Gastrocnemius medialis (tissue), 4 donors: ENCODE measurements at regions not wholly inside any gene's neighbourhood (a gene's known extent, or its start where the extent isn't known, plus 50 kb on each side); places are given as distances from the start of the nearest gene placed in this dataset.

Experiments
- POLR2A ChIP-seq, 2 donors: fragments of 450-650 bp; IDR thresholded peaks; one replicate each; pipeline ENCODE4 v1.6.1; 2017; ENCODE audit warnings: antibody characterized with exemption in 2 of 2, mild to moderate bottlenecking in 2 of 2, moderate library complexity in 2 of 2
- TF ChIP-seq, protein P1 (sequence below), 5 experiments: fragments of 450-650 bp in 3 of 5; fragments of 200-600 bp in 2 of 5; sonication (generic) in 2 of 5; IDR thresholded peaks in 4 of 5; conservative IDR thresholded peaks in 1 of 5; 1 replicate in 4 of 5; 2 replicates in 1 of 5; pipeline ENCODE4 v1.5.1; 2016 to 2019; ENCODE audit warnings: antibody characterized with exemption in 5 of 5, mild to moderate bottlenecking in 3 of 5, moderate library complexity in 3 of 5

GRCh38 chr3:150334974-150335373 is 73.1 kb upstream of the TSC22D2 start:
- TF ChIP-seq, protein P1, sequence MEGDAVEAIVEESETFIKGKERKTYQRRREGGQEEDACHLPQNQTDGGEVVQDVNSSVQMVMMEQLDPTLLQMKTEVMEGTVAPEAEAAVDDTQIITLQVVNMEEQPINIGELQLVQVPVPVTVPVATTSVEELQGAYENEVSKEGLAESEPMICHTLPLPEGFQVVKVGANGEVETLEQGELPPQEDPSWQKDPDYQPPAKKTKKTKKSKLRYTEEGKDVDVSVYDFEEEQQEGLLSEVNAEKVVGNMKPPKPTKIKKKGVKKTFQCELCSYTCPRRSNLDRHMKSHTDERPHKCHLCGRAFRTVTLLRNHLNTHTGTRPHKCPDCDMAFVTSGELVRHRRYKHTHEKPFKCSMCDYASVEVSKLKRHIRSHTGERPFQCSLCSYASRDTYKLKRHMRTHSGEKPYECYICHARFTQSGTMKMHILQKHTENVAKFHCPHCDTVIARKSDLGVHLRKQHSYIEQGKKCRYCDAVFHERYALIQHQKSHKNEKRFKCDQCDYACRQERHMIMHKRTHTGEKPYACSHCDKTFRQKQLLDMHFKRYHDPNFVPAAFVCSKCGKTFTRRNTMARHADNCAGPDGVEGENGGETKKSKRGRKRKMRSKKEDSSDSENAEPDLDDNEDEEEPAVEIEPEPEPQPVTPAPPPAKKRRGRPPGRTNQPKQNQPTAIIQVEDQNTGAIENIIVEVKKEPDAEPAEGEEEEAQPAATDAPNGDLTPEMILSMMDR (IDR thresholded peaks at IDR 0.05 in 4 of 5, conservative IDR thresholded peaks at IDR 0.05 in 1 of 5) = no peak
- no peak for TF ChIP-seq POLR2A (IDR thresholded peaks at IDR 0.05)
